Dermis blood vessel endothelial cell (primary cell): ENCODE measurements at regions not wholly inside any gene's neighbourhood (a gene's known extent, or its start where the extent isn't known, plus 50 kb on each side); places are given as distances from the start of the nearest gene placed in this dataset.

Experiments used
- DNase-seq: peaks from one replicate; pipeline ENCODE4 v3.0.0; 2010

DNA sequence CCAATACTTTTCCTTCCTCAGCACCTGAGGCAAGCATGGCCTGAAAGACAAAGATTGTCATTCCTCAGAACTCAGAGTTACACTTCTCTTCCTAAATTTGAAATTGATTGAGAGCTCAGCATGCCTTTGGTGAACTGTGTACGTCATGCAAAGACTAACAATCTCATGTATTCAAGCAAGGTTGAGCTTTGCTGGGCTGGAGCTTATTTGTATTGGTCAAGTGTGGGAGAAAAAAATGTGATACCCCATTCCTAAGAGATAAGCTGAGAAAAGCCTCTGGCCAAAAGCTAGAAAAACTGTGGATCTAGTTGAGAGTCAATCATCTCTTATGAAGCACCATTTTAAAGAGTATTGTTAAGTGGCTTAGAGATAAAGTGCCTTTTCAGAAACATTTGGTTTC is 392.2 kb downstream of the RASEF start:
- DNase-seq, result no peak

DNA sequence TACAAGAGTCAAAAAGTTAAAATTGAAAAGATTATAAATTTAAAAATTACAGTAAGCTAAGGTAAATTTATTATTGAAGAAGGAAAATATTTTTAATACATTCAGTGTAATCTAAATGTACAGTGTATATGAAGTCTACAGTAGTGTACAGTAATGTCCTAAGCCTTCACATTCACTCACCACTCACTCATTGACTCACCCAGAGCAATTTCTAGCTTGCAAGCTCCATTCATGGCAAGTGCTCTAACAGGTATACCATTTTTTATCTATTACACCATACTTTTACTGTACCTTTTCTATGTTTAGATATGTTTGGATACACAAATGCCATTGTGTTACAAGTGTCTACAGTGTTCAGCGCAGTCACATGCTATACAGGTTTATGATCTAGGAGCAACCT is 389.7 kb downstream of the RASEF start:
- DNase-seq, result no peak

DNA sequence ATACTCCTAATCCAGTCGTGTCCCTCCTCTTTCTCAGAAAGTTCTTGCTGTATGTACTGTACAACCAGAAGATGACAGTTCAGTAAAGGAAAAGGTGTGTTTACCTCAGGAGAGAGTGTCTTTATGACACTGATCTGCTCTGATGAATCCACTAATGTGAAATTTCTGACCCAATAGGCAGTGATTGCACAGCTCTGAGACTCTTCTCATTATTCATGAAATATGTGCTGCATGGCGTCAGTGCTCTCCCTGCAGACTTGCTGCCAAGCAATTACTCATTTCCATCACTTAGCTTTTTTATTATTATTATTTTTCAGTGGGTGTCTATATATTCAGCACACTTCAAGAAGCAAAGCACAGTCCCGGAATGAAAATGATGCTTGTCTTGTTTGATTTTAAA is 389.0 kb downstream of the RASEF start:
- no peak for DNase-seq

DNA sequence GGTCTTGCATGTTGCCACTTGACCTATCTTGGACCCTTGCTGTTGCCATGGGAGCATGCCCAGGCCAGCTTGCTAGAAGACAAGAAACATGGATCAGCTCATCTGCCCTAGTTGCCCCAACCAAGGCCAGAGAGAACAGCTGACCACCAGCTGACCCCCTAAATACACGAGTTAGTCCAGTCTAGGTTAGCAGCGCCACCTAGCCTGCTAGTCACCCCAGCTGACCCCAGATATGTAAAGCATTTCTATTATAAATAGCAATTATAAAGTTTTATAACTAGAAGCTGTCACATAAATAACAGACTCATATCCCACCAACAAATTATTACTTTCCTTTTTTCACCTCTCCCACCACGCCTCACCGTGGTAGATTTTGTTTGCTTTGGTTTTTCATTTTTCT is 387.8 kb downstream of the RASEF start:
- no peak for DNase-seq

DNA sequence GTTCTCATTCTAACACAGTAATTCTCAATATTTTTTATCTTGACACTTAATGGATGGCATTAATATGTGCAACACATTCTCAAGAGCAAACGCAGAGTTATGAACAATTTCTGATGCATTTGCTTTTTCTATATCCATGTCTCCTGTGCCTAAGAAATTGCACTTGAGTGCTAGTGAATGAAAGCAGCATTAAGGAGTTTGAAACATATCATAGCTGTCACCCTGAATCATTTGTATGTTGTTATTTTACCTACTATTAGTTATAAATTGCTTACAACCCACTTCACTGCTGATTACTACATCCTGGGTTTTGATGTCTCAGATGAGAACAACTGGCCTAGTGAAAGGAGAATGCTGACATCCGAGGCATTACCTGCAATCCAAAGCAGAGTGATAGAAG is 387.3 kb downstream of the RASEF start:
- DNase-seq, result no peak

DNA sequence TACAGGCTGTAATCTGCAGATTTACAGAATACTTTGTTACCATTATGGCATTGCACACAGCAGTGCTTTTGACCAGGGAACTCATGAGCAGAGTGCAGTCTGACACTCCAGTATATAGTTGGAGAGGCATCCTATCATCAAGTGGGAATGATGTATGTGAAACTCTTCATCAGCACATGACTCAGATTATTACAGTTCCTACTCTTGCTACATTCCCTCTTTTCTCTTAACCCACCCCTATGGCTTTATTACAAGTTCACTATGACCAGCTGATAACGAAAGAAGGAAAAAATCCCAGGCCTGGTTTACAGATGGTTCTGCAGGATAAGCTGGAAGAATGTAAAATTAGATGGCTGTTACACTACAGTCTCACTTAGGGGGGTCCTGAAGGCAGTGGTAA is 385.9 kb downstream of the RASEF start:
- no peak for DNase-seq

DNA sequence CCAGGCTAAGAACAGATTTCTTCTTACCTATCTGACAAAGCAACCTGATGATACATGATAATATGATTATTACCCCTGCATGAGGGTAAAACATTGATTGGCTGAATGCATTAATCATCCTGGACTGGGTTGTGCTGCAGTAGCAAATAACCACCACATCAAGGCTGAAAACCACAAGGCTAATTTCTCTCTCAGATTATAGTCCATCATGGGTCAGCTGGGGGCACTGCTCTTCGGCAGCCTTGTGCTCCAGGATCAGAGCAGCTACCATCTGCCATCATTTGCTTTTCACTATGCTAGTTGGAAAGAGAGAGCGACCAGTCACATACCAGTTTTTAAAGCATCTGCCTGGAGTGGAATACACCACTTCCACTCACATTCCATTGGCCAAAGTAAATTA is 383.5 kb downstream of the RASEF start:
- DNase-seq, result no peak

DNA sequence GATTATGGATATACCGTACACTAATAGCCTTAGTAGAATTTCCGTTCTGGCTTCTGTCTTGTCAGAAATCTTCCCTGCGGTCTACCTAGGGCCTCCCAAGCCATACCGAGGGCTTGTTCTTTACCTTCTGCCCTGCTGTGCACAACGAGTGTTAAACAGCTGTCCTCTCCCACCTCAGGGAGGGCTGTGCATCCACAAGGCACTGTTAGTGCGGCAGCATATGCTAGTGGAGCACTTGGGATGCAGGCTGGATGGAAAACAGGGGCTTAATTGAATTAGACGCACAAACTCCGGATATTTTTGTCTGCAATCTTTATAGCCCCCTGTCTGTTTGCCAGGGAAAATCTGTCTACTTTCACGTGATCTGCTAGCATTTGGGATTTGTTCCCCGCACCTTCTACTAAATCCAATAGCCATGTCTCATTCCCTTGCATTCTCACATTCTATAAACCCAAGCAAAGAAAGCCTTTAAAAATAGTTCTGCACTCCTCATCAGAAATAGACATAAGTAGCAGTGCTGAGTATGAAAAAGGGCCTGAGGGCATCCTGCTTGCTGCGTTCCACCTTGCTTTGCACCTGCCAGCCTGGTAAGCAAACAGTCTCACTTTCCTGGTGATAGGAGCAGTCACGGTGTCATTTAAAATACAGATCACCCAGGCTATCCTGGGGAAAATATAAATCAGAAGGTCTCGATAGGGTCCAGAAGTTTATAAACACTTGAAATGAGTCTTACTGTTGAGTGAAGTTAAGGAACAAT is 382.6 kb downstream of the RASEF start:
- no peak for DNase-seq

DNA sequence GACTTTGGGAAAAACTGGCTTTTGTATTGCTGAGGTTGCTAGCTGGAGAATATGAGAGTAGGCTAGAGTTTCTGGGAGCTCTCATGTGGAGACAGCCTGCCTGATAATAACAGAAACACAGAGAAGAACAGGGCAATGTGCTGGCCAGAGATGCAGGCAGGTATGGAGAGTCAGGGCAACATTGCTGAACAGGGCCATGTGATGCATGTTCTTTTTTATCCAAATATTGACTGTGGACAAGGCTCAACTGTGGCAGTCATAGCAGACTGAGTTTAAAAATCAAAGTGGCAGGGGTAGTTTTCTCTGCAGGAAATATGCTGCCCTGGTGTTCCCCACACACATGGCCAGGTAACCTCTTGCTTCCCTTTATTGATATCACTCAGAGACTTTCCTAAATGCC is 381.1 kb downstream of the RASEF start:
- DNase-seq, result no peak

DNA sequence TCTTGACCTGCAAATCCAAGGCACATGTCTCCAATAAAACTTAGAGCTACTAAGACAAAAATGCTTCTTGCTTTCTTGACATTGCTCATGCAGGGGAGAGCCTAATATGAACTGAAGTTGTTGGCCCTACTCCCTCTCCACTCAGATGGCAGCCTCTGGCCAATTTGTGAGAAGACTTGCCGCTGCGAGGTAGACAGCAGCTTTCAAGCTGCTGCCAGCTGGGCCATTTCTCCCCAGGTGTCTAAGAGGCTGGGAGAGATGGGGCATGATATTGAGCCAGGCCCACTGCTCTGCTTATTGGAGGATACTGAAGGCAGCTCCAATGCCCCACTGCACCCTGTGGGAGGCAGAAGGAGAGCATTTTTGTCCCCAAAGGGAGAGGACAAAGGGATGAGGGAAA is 380.5 kb downstream of the RASEF start:
- DNase-seq, result no peak

DNA sequence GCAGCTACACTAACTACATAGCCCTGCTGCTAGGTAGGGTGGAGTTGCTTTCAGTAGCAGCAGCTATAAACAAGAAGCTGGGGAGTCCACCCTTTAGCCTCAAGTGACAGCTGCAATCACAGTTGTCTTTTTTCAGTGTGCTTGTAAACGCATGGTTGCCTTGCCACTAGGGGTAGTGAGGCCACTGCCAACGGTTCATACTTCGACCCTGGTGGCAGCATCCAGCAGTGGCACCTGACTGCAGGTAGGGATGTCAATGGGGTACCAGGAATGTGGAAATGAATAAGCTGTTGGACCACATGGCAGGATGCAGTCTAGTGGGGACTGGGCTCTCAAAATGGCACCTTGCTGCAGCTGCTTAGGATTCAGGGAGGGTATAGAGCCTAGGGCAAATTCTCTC is 367.2 kb downstream of the RASEF start:
- no peak for DNase-seq

DNA sequence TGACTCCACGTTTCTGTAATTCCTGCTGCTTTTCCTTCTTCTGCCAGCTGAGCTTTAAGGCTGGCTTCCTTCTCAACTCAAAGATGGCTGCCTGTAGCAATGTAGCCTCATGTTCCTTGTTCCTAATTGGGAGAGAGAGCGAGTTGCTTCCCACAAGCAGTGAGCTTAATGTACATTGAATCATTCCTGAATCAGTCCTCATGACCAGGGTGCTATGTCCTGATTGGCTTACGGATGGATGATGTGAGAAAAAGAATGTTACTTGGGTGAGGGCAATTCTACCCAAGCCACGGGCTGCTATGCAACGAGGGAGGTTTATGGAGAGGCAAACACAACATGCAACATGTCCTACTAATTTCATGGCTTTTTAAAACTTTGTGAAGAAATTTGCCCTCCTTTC is 356.2 kb downstream of the RASEF start:
- no peak for DNase-seq

DNA sequence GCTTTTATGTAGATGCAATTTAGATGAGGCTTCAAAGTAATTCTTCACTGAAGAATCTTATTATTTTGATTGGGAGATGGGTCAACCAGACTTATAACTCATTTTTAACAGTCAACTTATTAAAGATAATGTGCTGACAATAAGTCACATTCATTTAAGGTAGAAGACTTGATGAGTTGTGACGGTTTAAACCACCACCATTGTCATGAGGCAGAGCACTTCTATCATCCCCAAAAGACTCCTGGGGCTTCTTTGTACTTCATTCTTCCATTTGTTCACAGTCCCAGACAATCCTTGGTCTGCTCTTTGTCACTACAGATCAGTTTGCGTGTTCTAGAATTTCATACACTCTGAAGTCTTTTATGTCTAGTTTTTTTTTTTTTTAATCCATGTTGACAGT is 346.1 kb downstream of the RASEF start:
- DNase-seq, result no peak

DNA sequence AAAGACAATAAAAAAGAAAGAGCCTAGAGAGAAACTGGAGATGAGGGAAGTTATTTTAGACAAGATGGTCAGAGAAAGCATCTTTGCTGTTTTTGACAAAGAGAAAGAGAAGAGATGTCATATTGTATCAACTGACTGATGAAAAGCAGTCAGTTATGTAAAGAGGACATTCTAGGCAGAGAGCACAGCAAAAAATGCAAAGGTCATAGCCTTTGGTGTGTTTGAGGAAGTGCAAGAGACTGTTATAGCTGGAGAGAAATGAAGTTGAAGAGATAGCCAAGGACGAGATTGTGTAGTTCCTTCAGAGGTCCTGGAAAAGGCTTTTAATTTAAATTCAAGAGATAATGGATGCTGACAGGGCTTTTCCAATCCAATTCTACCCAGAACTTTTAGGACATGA is 342.4 kb downstream of the RASEF start:
- no peak for DNase-seq

DNA sequence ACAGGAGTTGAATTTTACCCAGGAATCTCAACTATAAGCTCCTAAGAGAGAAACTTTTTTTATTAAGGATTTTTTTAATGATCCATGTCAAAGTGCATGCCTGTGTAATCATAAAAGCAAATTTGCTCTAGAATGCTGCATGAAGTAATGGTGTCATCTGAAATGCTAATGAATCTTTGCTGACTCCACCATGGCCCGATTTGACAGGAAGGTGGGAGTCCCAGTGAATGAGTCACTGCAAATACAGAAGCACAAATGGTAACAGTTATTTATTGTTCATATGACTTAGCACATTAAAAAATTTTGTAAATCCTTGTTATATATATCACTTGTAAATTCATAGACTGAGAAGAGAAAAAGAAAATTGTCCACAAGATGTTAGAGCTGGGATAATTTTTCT is 341.3 kb downstream of the RASEF start:
- DNase-seq, result no peak

DNA sequence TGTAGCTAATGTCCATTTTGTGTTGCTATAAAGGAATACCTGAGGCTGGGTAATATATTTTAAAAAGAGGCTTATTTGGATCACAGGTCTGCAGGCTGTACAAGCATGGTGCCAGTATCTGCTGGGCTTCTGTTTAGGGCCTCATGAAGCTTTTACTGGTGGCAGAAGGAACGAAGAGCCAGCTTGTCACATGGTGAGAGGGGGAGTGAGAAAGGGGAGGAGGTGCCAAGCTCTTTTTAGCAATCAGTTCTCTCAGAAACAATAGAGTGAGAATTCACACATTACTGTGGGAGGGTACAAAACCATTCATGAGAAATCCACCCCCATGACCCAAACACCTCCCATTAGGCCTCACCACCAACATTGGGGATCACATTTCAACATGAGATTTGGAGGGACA is 340.9 kb downstream of the RASEF start:
- DNase-seq, result no peak

DNA sequence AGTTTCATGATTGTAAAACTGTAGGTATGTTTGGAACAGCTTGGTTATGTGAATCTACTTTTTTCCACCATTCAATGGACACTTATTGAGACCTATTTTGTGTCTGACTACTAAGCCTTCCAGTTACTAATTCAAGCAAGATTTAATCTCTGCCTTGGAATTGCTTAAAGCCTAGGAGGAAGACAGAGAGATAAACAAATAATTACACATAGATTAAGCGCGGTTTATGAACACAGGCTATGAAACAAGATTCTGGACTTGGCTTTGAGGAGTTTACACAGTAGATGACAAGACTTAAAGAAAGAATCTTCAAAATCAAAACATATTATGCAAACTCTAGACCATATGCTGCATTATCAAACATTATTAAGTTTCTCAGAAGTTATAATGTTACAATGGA is 340.4 kb downstream of the RASEF start:
- no peak for DNase-seq

DNA sequence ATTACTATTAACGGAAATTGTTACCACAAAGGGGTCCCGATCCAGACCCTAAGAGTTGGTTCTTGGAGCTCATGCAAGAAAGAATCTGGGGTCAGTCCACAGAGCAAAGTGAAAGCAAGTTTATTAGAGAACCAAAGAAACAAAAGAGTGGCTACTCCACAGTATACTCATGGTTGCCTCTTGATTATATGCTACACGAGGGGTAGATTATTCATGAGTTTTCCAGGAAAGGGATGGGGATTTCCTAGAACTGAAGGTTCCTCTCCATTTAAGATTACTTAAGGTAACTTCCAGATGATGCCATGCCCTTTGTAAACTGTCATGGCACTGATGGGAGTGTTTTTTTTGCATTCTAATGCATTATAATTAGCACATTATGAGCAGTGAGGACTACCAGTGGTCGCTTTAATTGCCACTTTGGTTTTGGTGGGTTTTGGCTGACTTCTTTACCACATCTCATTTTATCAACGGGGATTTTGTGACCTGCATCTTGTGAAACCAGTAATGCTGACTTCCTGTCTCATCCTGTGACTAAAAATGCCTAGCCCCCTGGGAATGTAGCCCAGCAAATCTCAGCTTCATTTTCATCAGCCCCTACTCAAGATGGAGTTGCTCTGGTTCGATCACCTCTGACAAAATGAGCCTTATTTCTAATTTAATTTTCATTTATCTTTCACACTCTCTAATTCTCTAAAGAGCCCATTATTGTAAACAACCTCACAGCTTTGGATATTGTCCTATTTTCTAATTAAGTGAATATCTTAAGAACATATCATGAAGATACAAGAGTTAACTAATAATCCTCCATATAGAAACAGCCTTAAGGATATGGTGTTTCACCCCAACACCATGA is 336.3 kb downstream of the RASEF start:
- no peak for DNase-seq

DNA sequence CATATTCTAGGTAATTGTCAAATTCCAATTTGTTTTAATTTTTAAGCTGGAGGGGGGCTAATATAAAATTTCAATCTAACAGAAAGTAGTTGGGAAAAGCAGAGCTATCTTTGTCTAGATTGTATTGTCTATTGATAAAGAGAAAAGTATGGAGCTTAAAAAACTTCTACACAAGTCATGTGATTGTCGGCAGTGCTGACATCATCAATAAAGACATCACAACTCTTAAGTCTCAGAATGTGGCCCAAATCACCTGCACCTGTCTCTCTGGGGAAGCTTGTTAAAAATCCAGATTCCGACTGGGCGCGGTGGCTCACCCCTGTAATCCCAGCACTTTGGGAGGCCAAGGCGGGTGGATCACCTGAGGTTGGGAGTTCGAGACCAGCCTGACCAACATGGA is 333.8 kb downstream of the RASEF start:
- DNase-seq, result no peak

DNA sequence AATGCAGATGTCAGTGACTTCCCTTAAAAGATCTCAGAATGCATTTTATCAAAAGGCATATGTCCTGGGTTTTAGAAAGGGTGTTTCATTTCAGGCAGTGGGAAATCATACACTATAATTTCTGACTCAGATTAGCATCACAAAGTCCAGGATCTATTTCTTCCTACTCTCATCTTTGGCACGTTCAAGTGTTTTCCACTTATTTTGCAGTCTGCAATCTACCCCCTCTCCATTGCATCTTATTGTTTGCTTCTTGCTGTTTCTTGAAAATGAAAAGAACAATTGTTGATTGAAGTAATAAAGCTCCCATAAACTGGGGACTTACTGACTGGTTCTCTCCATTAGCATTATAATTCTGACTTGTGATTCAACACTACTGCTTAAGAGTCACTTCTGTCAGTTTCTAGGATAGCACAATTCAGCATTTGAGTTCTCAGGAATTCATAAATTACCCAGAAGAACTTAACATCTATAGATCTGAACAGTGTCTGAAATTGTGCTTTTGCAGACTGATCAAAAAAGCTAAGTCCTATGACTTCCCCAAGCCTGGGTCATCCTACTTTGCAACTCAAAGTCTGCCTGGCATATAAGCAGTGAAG is 332.9 kb downstream of the RASEF start:
- no peak for DNase-seq

DNA sequence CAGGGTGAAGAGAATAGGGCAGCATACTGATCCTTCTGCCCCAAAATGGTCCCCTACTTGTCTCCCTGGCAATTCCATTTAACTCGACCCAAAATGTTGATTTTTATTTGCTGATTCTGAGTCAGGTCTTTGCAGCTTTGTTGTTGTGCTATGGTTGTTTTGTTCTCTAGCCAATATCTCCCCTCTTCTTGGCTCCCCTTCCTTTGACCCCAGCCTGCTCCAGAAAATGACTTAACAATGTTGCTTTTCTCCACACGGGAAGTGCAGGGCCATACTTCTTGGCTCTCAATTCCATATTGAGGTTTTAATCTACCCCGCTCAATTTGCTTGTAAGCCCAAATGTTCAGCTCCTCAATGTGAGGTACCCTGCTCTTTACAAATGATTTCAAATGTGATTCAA is 330.0 kb downstream of the RASEF start:
- no peak for DNase-seq

DNA sequence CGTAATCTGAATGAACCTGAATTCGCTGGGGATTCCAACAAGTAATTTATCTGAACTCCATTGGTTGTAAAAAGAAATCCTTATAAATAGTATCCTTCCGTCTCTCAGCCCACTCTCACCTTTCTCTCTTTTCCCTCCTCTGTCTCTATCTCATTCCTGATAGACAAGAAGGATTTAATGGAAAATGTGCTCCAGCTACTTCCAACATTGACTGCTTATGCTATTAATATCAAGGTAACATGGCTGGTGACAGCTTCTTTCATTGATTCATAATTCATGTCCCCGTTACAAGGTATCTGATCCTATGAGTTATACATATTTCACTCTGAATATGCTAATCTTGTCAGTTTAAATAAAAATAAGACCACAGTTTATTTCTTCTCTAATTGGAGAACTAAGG is 326.8 kb downstream of the RASEF start:
- no peak for DNase-seq

DNA sequence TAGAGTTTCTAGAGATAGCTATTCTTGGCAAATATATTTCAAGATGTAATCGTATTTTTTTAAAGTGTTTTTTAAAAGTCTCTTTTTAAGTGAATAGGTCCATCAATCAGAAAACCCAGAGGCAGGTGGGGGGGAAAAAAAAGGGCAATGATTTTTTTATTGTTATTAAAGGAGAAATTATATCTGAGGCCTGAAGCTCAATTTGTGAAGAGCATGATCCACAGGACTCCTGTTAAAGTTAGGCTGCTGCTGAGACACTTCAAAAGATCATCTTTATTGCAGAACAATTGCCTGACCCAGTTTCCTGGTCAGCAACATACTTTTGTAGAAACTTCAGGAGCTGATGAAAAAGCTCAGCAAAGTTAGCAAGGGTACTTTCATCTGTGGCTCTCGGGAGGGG is 326.2 kb downstream of the RASEF start:
- no peak for DNase-seq

DNA sequence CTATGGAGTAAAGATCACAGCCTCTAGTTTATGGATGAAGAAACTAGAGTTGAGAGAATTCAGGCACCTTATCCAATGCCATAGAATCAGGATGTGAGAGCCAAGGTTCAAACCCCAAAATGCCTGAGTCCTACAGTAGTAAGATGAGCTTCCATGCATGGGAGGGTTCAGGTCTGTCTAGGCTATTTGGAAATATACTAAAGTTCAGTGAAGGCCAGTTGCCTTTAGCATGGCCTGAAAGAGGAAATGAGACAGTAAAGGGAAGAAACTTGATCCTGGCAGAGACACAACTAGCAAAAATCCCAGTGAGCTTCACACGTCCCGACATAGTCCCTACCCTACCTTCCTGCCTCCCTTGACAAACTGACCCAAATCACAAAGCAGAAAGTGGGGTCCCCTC is 317.0 kb downstream of the RASEF start:
- DNase-seq, result no peak
